ENCODE measurements at regions not wholly inside any gene's neighbourhood (a gene's known extent, or its start where the extent isn't known, plus 50 kb on each side); places are given as distances from the start of the nearest gene placed in this dataset.

- H2BK20ac ChIP-seq (ENCODE audit: low read depth, low read length, poor library complexity, severe bottlenecking): no peak overlapping the region
Observed at GRCh38 chr21:38995731-38996130, 187.5 kb downstream of the PSMG1 start.

More at GRCh38 chr21:38995731-38996130, 187.5 kb downstream of the PSMG1 start:
- Mint-ChIP-seq H3K9me3 (no peaks in the 10 kb centered on the region; a peak in 1 of 5 replicates), H3K27ac (no peak overlapping the region; a peak in 1 of 7 replicates), H3K27me3 (ENCODE audit: low read depth) (peaks cover 13% of the 10 kb centered on the region), H3K4me1 (peaks cover 25 to 27% of the 10 kb centered on the region in 2 experiments), H3K36me3 (ENCODE audit: insufficient read depth in 1 of 3, low read depth in 3 of 3) (no peaks in the 10 kb centered on the region), H3K4me3 (no peak overlapping the region)
- no peaks in the 10 kb centered on the region for H3K79me2 ChIP-seq (ENCODE audit: insufficient read depth, low read length)
- H2BK5ac ChIP-seq (ENCODE audit: insufficient read length, low read length): no peak overlapping the region
- no peaks in the 10 kb centered on the region for H3K9me3 ChIP-seq (ENCODE audit: control insufficient read depth, low read depth, low read length)
- no peak for DNase-seq
- H3K23me2 ChIP-seq (ENCODE audit: insufficient read length, low read depth, low read length, poor library complexity, severe bottlenecking): no peaks in the 10 kb centered on the region
- no peak overlapping the region for H3K56ac ChIP-seq (ENCODE audit: insufficient read length, low read depth, low read length)
- H3K18ac ChIP-seq (ENCODE audit: insufficient read length, low read depth, low read length): no peak overlapping the region
- H3K4ac ChIP-seq (ENCODE audit: low read depth, low read length): no peak overlapping the region
- H3K4me2 ChIP-seq (ENCODE audit: insufficient read depth, insufficient read length, low read length): no peak overlapping the region
- H3K14ac ChIP-seq (ENCODE audit: insufficient read depth, low read length): no peak overlapping the region
- no peaks in the 10 kb centered on the region for H3K27me3 ChIP-seq (ENCODE audit: insufficient read depth, low read length)
- H4K91ac ChIP-seq (ENCODE audit: insufficient read length, low read depth, low read length): no peak overlapping the region
- no peak overlapping the region for H3K23ac ChIP-seq (ENCODE audit: insufficient read length, low read depth, low read length)
- no peak overlapping the region for H3K27ac ChIP-seq (ENCODE audit: insufficient read length, low read depth, low read length)
- H3K4me1 ChIP-seq (ENCODE audit: insufficient read depth, low read length): no peaks in the 10 kb centered on the region
- H4K5ac ChIP-seq (ENCODE audit: insufficient read length, low read depth, low read length): no peak overlapping the region
- H3T11ph ChIP-seq (ENCODE audit: low read length): no peak overlapping the region
- no peak overlapping the region for H2BK120ac ChIP-seq (ENCODE audit: low read depth, low read length, poor library complexity, severe bottlenecking)
- H4K20me1 ChIP-seq (ENCODE audit: control insufficient read depth, insufficient read depth, insufficient read length): no peaks in the 10 kb centered on the region
- no peak for TF ChIP-seq CTCF (conservative IDR thresholded peaks at IDR 0.05)
- no peak overlapping the region for H2BK15ac ChIP-seq (ENCODE audit: low read depth, low read length)
- H4K8ac ChIP-seq (replicated peaks; ENCODE audit: insufficient read length, low read depth, low read length): no peak overlapping the region
- WGBS (ENCODE audit: extremely low coverage, insufficient read length, low lambda C conversion rate): no CpG with 5 or more reads among the region's 5 CpGs
- no peaks in the 10 kb centered on the region for H3K79me1 ChIP-seq (ENCODE audit: insufficient read depth, low read depth, low read length, poor library complexity, severe bottlenecking)
- H3K9ac ChIP-seq (ENCODE audit: extremely low read depth, insufficient read length, low read length): no peak overlapping the region
- no peak overlapping the region for H2AFZ ChIP-seq (ENCODE audit: low read length)
- H2AK5ac ChIP-seq (ENCODE audit: insufficient read length, low read length): no peak overlapping the region
- no peak overlapping the region for H2BK12ac ChIP-seq (ENCODE audit: insufficient read length, low read depth, low read length)
